Thyroid gland (tissue), 4 donors: ENCODE measurements at regions not wholly inside any gene's neighbourhood (a gene's known extent, or its start where the extent isn't known, plus 50 kb on each side); places are given as distances from the start of the nearest gene placed in this dataset.
"Not testable (repeated sequence)": the region's sequence is repeated elsewhere in the genome, so short reads cannot be mapped to it uniquely, and the experiment has no call there.

Experiments
- DNase-seq, 2 donors: peaks; one replicate each; pipeline ENCODE4 v3.0.0-alpha.2; 2019
- H3K27ac ChIP-seq, 3 donors: fragments of 200-600 bp; sonication (generic); 1 replicate in 2 of 3; 2 replicates in 1 of 3; pipeline ENCODE4 v1.5.1; 2016 to 2019; ENCODE audit warnings: mild to moderate bottlenecking in 1 of 3, moderate library complexity in 1 of 3
- H3K27me3 ChIP-seq: fragments of 200-600 bp; sonication (generic); one replicate; pipeline ENCODE4 v1.5.1; 2019
- H3K36me3 ChIP-seq, 2 donors: fragments of 200-600 bp; sonication (generic); one replicate each; pipeline ENCODE4 v1.5.1; 2016 to 2019
- H3K4me1 ChIP-seq, 2 donors: fragments of 200-600 bp; sonication (generic); one replicate each; pipeline ENCODE4 v1.5.1; 2017 to 2019
- H3K4me3 ChIP-seq, 3 donors: fragments of 200-600 bp; sonication (generic); replicated peaks in 1 of 3; 1 replicate in 2 of 3; 2 replicates in 1 of 3; pipeline ENCODE4 v1.5.1; 2016; ENCODE audit warnings: mild to moderate bottlenecking in 1 of 3
- H3K9me3 ChIP-seq: fragments of 200-600 bp; sonication (generic); one replicate; pipeline ENCODE4 v1.5.1; 2017
- POLR2A ChIP-seq, 2 donors: fragments of 450-650 bp; IDR thresholded peaks; one replicate each; pipeline ENCODE4 v1.6.1; 2017; ENCODE audit warnings: antibody characterized with exemption in 2 of 2, mild to moderate bottlenecking in 2 of 2, moderate library complexity in 1 of 2
- WGBS, 2 donors: methylation state at CpG; one replicate each; pipeline ENCODE4 v1.1.5; 2017; 5-methylcytosine and 5-hydroxymethylcytosine counted together
- intact Hi-C: fragments of 100-400 bp; cut with DNase I; formaldehyde crosslinking; loops from one replicate; pipeline ENCODE4 v1.15.1; 2023
- TF ChIP-seq, protein P1 (sequence below), 6 experiments: fragments of 200-600 bp in 3 of 6; fragments of 450-650 bp in 3 of 6; sonication (generic) in 3 of 6; IDR thresholded peaks; one replicate each; pipeline ENCODE4 v1.5.1; 2016 to 2019; ENCODE audit warnings: antibody characterized with exemption in 6 of 6, mild to moderate bottlenecking in 2 of 6, inconsistent platforms in 1 of 6, moderate library complexity in 1 of 6

DNA sequence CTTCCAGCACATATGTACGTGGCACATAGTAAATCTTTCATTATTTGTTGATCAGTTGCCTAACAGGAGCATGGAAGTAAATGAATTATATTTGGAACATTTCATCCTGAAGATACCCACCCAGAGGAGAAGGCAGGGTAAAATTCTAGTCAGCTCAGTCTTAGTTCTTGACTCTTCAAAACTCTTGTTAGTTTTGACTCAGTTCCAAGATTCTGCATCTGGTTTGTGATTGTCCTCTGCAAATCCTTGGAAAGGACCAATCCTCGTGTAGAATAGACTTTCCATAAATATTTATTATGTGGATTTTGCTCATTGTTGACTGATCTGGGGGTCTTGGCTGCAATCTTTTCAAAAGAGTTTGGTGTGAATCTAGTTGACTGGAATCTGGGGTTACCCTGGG lies 257.5 kb upstream of the FAT1 start:
- Histone ChIP-seq H3K4me3 (no peak overlapping the region), H3K27ac (no peak overlapping the region), H3K9me3 (no peaks in the 10 kb centered on the region), H3K27me3 (no peaks in the 10 kb centered on the region), H3K4me1 (no peaks in the 10 kb centered on the region), H3K36me3 (no peaks in the 10 kb centered on the region)
- intact Hi-C loops, result no loop called here
- TF ChIP-seq, protein P1, sequence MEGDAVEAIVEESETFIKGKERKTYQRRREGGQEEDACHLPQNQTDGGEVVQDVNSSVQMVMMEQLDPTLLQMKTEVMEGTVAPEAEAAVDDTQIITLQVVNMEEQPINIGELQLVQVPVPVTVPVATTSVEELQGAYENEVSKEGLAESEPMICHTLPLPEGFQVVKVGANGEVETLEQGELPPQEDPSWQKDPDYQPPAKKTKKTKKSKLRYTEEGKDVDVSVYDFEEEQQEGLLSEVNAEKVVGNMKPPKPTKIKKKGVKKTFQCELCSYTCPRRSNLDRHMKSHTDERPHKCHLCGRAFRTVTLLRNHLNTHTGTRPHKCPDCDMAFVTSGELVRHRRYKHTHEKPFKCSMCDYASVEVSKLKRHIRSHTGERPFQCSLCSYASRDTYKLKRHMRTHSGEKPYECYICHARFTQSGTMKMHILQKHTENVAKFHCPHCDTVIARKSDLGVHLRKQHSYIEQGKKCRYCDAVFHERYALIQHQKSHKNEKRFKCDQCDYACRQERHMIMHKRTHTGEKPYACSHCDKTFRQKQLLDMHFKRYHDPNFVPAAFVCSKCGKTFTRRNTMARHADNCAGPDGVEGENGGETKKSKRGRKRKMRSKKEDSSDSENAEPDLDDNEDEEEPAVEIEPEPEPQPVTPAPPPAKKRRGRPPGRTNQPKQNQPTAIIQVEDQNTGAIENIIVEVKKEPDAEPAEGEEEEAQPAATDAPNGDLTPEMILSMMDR (IDR thresholded peaks at IDR 0.05), result no peak
- TF ChIP-seq POLR2A (IDR thresholded peaks at IDR 0.05), result no peak
- 62 to 63% methylated on average over 2 of the region's 2 CpGs for WGBS, 2 donors
- no peak for DNase-seq

DNA sequence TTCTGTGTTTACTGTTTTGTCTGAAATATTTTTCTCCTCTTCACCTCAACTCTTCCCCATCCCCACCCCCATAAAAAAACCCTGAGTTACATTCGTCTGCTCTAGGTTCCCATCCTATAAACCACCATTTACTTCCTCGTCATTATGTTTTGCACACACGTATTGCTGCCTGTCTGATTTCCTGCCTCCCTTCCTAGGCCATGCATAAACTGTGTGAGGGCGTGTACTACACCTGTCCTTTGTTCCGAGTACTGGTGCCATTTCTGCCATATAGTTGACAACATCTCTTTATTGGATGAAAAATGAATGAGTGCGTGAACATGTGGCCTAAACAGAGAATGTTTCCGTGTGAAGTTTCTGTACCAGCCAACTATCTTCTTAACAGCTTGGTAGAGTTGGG lies 258.5 kb upstream of the FAT1 start:
- no peak overlapping the region for H3K4me3 ChIP-seq
- H3K9me3 ChIP-seq, result no peaks in the 10 kb centered on the region
- no peaks in the 10 kb centered on the region for H3K36me3 ChIP-seq
- TF ChIP-seq, protein P1 (IDR thresholded peaks at IDR 0.05), result no peak
- no peak for TF ChIP-seq POLR2A (IDR thresholded peaks at IDR 0.05)
- H3K27ac ChIP-seq, result no peak overlapping the region
- no peak for DNase-seq
- 93% methylated on average over 7 of the region's 7 CpGs for WGBS, 2 donors
- H3K4me1 ChIP-seq, result no peaks in the 10 kb centered on the region
- intact Hi-C loops, result no loop called here
- H3K27me3 ChIP-seq, result no peaks in the 10 kb centered on the region

DNA sequence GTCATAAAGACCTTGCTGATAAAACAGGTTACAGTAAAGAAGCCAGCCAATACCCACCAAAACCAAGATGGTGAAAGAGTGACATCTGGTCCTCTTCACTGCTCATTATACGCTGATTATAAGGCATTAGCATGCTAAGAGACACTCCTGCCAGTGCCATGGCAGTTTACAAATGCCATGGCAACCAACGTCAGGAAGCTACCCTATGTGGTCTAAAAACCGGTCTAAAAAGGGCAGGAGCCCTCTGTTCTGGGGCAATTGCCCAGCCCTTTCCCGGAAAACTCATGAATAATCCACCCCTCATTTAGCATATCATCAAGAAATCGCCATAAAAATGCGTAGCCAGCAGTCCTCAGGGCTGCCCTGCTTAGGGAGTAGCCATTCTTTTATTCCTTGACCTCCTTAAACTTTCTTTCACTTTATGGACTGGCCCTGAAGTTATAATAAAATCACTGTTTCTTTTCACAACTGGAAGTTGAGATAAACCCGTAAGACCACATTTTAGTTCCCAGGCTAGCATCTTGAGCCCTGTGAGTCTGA lies 260.5 kb upstream of the FAT1 start:
- Histone ChIP-seq H3K4me1 (no peaks in the 10 kb centered on the region), H3K9me3 (no peaks in the 10 kb centered on the region), H3K27ac (no peak overlapping the region), H3K27me3 (no peaks in the 10 kb centered on the region), H3K4me3 (no peak overlapping the region), H3K36me3 (no peaks in the 10 kb centered on the region)
- intact Hi-C loops, result no loop called here
- no peak for DNase-seq
- WGBS, 2 donors, result 71 to 82% methylated on average over 7 of the region's 7 CpGs
- TF ChIP-seq, protein P1 (IDR thresholded peaks at IDR 0.05), result no peak
- no peak for TF ChIP-seq POLR2A (IDR thresholded peaks at IDR 0.05)

DNA sequence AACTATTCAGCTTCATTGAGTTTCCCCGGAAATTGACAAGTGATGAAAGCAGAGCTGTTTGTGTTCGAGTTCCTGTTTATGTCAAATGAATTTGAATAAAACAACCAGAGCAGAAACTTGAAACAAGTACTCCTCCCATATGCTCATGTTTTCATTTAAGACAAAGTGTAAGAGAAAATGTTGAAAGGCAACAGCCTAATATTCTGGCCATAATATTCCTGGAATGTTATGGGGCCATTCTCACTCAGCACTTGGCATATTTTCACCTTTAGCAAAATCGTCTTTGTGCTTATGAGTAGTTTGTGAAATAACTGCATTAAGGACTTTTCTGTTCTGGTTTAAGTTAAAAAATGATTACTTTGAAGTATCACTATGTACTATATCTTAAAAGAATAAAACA lies 276.0 kb upstream of the FAT1 start:
- intact Hi-C loops, result no loop called here
- 62 to 63% methylated on average over 3 of the region's 3 CpGs for WGBS, 2 donors
- no peak for DNase-seq

DNA sequence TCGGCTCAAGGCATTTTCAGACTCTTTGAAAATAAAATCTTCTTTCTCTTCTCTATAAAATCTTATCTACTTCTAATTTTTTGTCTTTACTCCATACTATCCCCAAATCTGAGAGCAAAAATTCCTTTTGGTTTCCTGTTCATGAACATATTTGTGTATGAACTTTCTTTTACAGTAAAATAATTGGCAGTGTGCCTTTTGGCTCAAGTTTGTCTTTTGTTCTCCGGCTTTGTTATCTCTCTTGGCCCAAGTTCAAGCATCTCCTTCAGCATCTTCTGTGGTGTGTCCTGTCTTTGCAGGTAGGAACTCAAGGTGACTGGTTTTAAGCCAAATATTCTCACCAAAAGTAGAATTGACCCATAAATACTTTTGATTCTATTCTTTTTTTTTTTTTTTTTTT lies 276.6 kb upstream of the FAT1 start:
- Histone ChIP-seq H3K27ac (no peak overlapping the region), H3K36me3 (no peaks in the 10 kb centered on the region), H3K9me3 (no peaks in the 10 kb centered on the region), H3K27me3 (no peaks in the 10 kb centered on the region), H3K4me1 (no peaks in the 10 kb centered on the region), H3K4me3 (no peak overlapping the region)
- intact Hi-C loops, result no loop called here
- no peak for TF ChIP-seq POLR2A (IDR thresholded peaks at IDR 0.05)
- TF ChIP-seq, protein P1 (IDR thresholded peaks at IDR 0.05), result no peak
- 64 to 71% methylated on average over 2 of the region's 2 CpGs for WGBS, 2 donors
- no peak for DNase-seq

More for the DNA sequence above, 276.0 kb upstream of the FAT1 start:
- no peak for TF ChIP-seq POLR2A (IDR thresholded peaks at IDR 0.05)
- TF ChIP-seq, protein P1 (IDR thresholded peaks at IDR 0.05), result no peak
- Histone ChIP-seq H3K36me3 (no peaks in the 10 kb centered on the region), H3K4me3 (no peak overlapping the region), H3K4me1 (no peaks in the 10 kb centered on the region), H3K9me3 (no peaks in the 10 kb centered on the region), H3K27me3 (no peaks in the 10 kb centered on the region), H3K27ac (no peak overlapping the region)

DNA sequence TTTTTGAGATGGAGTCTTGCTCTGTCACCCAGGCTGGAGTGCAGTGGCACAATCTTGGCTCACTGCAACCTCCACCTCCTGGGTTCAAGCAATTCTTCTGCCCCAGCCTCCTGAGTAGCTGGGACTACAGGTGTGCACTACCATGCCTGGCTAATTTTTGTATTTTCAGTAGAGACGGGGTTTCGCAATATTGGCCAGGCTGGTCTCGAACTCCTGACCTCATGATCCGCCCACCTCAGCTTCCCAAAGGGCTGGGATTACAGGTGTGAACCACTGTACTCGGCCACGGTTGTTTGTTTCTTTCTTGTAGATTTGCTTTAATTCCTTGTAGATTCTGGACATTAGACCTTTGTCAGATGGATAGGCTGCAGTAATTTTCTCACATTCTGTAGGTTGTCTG lies 278.5 kb upstream of the FAT1 start:
- H3K27ac ChIP-seq, H3K4me1 ChIP-seq, H3K4me3 ChIP-seq, H3K9me3 ChIP-seq, H3K36me3 ChIP-seq, DNase-seq, intact Hi-C loops, H3K27me3 ChIP-seq: not testable (repeated sequence)
- 92 to 94% methylated on average over 6 of the region's 6 CpGs for WGBS, 2 donors
